Testis (tissue), 2 donors: ENCODE measurements at regions not wholly inside any gene's neighbourhood (a gene's known extent, or its start where the extent isn't known, plus 50 kb on each side); places are given as distances from the start of the nearest gene placed in this dataset.
A peak's percentile ranks its signal among the peaks of the same experiment; 100 is the strongest.

Source experiments
- DNase-seq: peaks from one replicate; pipeline ENCODE4 v3.0.0-alpha.2; 2019
- H3K27ac ChIP-seq, 2 donors: fragments of 200-600 bp; sonication (generic); one replicate each; pipeline ENCODE4 v1.5.1; 2019
- H3K27me3 ChIP-seq: fragments of 200-600 bp; sonication (generic); one replicate; pipeline ENCODE4 v1.5.1; 2019
- H3K36me3 ChIP-seq: fragments of 200-600 bp; sonication (generic); one replicate; pipeline ENCODE4 v1.5.1; 2017; ENCODE audit warnings: low read depth; ENCODE audit errors: missing control alignments
- H3K4me1 ChIP-seq: fragments of 200-600 bp; sonication (generic); one replicate; pipeline ENCODE4 v1.5.1; 2019
- H3K4me3 ChIP-seq, 2 donors: fragments of 200-600 bp; sonication (generic); one replicate each; pipeline ENCODE4 v1.5.1; 2017 to 2019
- H3K9me3 ChIP-seq: fragments of 200-600 bp; sonication (generic); one replicate; pipeline ENCODE4 v1.5.1; 2017
- CTCF ChIP-seq, 3 experiments: fragments of 450-650 bp in 2 of 3; fragments of 200-600 bp in 1 of 3; sonication (generic) in 1 of 3; IDR thresholded peaks; one replicate each; pipeline ENCODE4 v1.5.1; 2016 to 2019; ENCODE audit warnings: antibody characterized with exemption in 3 of 3, mild to moderate bottlenecking in 2 of 3, moderate library complexity in 1 of 3
- POLR2A ChIP-seq: fragments of 450-650 bp; IDR thresholded peaks from one replicate; pipeline ENCODE4 v1.6.1; 2017; ENCODE audit warnings: antibody characterized with exemption, mild to moderate bottlenecking, moderate library complexity
- WGBS, 2 donors: methylation state at CpG; one replicate each; pipeline ENCODE4 v1.1.5; 2018; 5-methylcytosine and 5-hydroxymethylcytosine counted together
- intact Hi-C: fragments of 100-400 bp; cut with DNase I; formaldehyde crosslinking; loops from one replicate; pipeline ENCODE4 v1.15.1; 2023; ENCODE audit warnings: low total_unique reads

- 83 to 94% methylated on average over 7 of the region's 7 CpGs for WGBS, 2 donors
- intact Hi-C loops = loop anchor here (10.0 kb wide), 1 partner anchor 145 kb away; the partner anchor contains the start of gene SPSB1
- TF ChIP-seq CTCF (IDR thresholded peaks at IDR 0.05) (no peak), POLR2A (no peak)
- DNase-seq = no peak
- H3K27ac ChIP-seq = no peak overlapping the region
- H3K36me3 ChIP-seq = no peaks in the 10 kb centered on the region
- H3K9me3 ChIP-seq = no peaks in the 10 kb centered on the region
- H3K27me3 ChIP-seq = no peaks in the 10 kb centered on the region
- peaks cover 37% of the 10 kb centered on the region for H3K4me1 ChIP-seq
- H3K4me3 ChIP-seq = no peak overlapping the region
These were observed 99.0 kb upstream of the SLC25A33 start for GRCh38 chr1:9440261-9440660.

- Histone ChIP-seq H3K27me3 (no peaks in the 10 kb centered on the region), H3K9me3 (no peaks in the 10 kb centered on the region), H3K27ac (no peak overlapping the region), H3K36me3 (no peaks in the 10 kb centered on the region), H3K4me3 (no peak overlapping the region), H3K4me1 (peaks cover 36% of the 10 kb centered on the region)
- DNase-seq = no peak
- intact Hi-C loops = loop anchor here (10.0 kb wide), 1 partner anchor 146 kb away; the partner anchor contains the start of gene SPSB1
- TF ChIP-seq POLR2A (no peak), CTCF (IDR thresholded peaks at IDR 0.05) (no peak)
- WGBS, 2 donors = 62 to 85% methylated on average over 3 of the region's 3 CpGs
These were observed 98.5 kb upstream of the SLC25A33 start for GRCh38 chr1:9440763-9441194.

GRCh38 chr1:9441451-9442133 lies 97.7 kb upstream of the SLC25A33 start:
- H3K36me3 ChIP-seq = no peaks in the 10 kb centered on the region
- H3K4me3 ChIP-seq = no peak overlapping the region
- H3K27me3 ChIP-seq = no peaks in the 10 kb centered on the region
- no peaks in the 10 kb centered on the region for H3K9me3 ChIP-seq
- H3K27ac ChIP-seq = peak overlapping the region; percentile 18 to 53
- 68 to 80% methylated on average over 9 to 20 of the region's 20 CpGs for WGBS, 2 donors
- peaks cover 32% of the 10 kb centered on the region for H3K4me1 ChIP-seq
- peak; percentile 50 for DNase-seq
- intact Hi-C loops = loop anchor here (10.0 kb wide), 1 partner anchor 147 kb away; the partner anchor contains the start of gene SPSB1
- TF ChIP-seq CTCF (IDR thresholded peaks at IDR 0.05) (no peak), POLR2A (no peak)

GRCh38 chr1:9442278-9442846 lies 96.9 kb upstream of the SLC25A33 start:
- H3K27me3 ChIP-seq = no peaks in the 10 kb centered on the region
- no peak overlapping the region for H3K4me3 ChIP-seq
- H3K4me1 ChIP-seq = peaks cover 32% of the 10 kb centered on the region
- intact Hi-C loops = loop anchor here (10.0 kb wide), 1 partner anchor 148 kb away; the partner anchor contains the start of gene SPSB1
- H3K9me3 ChIP-seq = no peaks in the 10 kb centered on the region
- no peaks in the 10 kb centered on the region for H3K36me3 ChIP-seq
- H3K27ac ChIP-seq = peak overlapping the region; percentile 18 to 41
- WGBS, 2 donors = 66 to 71% methylated on average over 8 of the region's 8 CpGs
- DNase-seq = no peak
- TF ChIP-seq CTCF (IDR thresholded peaks at IDR 0.05) (no peak), POLR2A (no peak)
